ENCODE measurements at regions not wholly inside any gene's neighbourhood (a gene's known extent, or its start where the extent isn't known, plus 50 kb on each side); places are given as distances from the start of the nearest gene placed in this dataset.

DNA sequence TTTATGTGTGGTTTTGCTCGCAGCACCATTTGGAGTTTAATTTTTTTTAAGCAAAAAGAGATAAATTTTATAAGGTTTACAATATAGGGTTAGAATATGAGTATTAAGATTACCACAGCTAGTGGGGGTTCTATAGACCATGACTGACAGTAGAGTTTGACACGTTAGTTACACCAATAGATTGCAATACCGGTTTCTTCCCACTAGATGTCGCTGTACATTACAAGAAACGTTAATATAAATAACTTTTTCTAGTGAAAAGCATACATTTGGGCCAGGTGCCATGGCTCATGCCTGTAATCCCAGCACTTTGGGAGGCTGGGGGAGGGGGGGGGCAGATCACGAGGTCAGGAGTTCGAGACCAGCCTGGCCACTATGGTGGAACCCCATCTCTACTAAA lies 433.6 kb downstream of the MAGEB5 start:
- WGBS (ENCODE audit: missing lambda C conversion rate): 10% methylated on average over 7 of the region's 7 CpGs
- H3K9me3 ChIP-seq: no peaks in the 10 kb centered on the region
- H3K4me2 ChIP-seq: no peak overlapping the region
- peak; percentile 1 to 35 for DNase-seq (ENCODE audit: low read depth in 1 of 2, low spot score in 1 of 2)
- ChIA-PET CTCF (interaction anchor here (0.9 kb wide), 1 partner anchor 538 kb away, joined by 3 read pairs; no protein-coding TSS in a partner anchor), POLR2A (no interaction called here)
- TF ChIP-seq, protein P1, sequence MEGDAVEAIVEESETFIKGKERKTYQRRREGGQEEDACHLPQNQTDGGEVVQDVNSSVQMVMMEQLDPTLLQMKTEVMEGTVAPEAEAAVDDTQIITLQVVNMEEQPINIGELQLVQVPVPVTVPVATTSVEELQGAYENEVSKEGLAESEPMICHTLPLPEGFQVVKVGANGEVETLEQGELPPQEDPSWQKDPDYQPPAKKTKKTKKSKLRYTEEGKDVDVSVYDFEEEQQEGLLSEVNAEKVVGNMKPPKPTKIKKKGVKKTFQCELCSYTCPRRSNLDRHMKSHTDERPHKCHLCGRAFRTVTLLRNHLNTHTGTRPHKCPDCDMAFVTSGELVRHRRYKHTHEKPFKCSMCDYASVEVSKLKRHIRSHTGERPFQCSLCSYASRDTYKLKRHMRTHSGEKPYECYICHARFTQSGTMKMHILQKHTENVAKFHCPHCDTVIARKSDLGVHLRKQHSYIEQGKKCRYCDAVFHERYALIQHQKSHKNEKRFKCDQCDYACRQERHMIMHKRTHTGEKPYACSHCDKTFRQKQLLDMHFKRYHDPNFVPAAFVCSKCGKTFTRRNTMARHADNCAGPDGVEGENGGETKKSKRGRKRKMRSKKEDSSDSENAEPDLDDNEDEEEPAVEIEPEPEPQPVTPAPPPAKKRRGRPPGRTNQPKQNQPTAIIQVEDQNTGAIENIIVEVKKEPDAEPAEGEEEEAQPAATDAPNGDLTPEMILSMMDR (IDR thresholded peaks at IDR 0.05): peak; percentile 37
- no peak for TF ChIP-seq MAFK (IDR thresholded peaks at IDR 0.05; ENCODE audit: partially characterized antibody)
- TF ChIP-seq JUN (IDR thresholded peaks at IDR 0.05): no peak
- TF ChIP-seq HOXB5 (CRISPR knock-in tag; IDR thresholded peaks at IDR 0.05): no peak
- no peak for TF ChIP-seq PHF8 (IDR thresholded peaks at IDR 0.05; ENCODE audit: borderline replicate concordance, low read depth)
- no peak for TF ChIP-seq HEYL (CRISPR knock-in tag; IDR thresholded peaks at IDR 0.05)
- TF ChIP-seq CEBPB (IDR thresholded peaks at IDR 0.05): no peak
- TF ChIP-seq, protein P2, sequence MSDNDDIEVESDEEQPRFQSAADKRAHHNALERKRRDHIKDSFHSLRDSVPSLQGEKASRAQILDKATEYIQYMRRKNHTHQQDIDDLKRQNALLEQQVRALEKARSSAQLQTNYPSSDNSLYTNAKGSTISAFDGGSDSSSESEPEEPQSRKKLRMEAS (IDR thresholded peaks at IDR 0.05): no peak
- TF ChIP-seq ZFP36 (IDR thresholded peaks at IDR 0.05; ENCODE audit: borderline replicate concordance, partially characterized antibody): no peak
- no peak for TF ChIP-seq POLR2A (IDR thresholded peaks at IDR 0.05; ENCODE audit: low read length)
- TF ChIP-seq CBX8 (IDR thresholded peaks at IDR 0.05): no peak
- peak in 1 of 2 experiments; percentile 7; a peak in 1 of 5 replicates for TF ChIP-seq RAD21 (conservative IDR thresholded peaks at IDR 0.05 in 1 of 2, IDR thresholded peaks at IDR 0.05 in 1 of 2)
- TF ChIP-seq KDM1A (IDR thresholded peaks at IDR 0.05; ENCODE audit: low read depth): no peak
- TF ChIP-seq HOXA7 (CRISPR knock-in tag; IDR thresholded peaks at IDR 0.05): no peak
- TF ChIP-seq, protein P3, sequence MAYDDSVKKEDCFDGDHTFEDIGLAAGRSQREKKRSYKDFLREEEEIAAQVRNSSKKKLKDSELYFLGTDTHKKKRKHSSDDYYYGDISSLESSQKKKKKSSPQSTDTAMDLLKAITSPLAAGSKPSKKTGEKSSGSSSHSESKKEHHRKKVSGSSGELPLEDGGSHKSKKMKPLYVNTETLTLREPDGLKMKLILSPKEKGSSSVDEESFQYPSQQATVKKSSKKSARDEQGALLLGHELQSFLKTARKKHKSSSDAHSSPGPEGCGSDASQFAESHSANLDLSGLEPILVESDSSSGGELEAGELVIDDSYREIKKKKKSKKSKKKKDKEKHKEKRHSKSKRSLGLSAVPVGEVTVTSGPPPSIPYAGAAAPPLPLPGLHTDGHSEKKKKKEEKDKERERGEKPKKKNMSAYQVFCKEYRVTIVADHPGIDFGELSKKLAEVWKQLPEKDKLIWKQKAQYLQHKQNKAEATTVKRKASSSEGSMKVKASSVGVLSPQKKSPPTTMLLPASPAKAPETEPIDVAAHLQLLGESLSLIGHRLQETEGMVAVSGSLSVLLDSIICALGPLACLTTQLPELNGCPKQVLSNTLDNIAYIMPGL (CRISPR knock-in tag; IDR thresholded peaks at IDR 0.05; ENCODE audit: borderline replicate concordance): no peak
- no peaks in the 10 kb centered on the region for H3K4me1 ChIP-seq
- H3K27ac ChIP-seq: no peak overlapping the region
- peak; percentile 23 for FAIRE-seq
- no peak for ATAC-seq
- H3K4me3 ChIP-seq: no peak overlapping the region

DNA sequence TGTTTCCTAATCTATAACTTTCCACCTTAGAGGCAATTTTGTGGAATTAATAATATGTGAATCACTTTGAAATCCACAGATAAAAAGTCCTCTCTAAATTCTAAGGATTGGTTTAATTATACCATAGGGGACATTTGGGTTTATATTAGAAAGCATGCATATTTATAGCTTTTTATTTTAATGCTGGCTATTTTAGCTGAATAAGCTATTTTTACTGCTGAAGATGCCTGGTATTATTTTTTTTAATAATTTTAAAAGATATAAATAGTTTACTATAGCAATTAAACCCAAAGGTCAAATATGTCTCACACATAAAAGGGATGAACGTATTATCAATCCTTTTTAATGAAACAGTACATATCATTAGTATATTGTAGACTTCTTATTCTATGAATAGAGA lies 415.4 kb downstream of the MAGEB5 start:
- Histone ChIP-seq H3K9me3 (no peaks in the 10 kb centered on the region), H3K4me3 (no peak overlapping the region), H3K27ac (no peak overlapping the region), H3K4me1 (no peaks in the 10 kb centered on the region), H3K4me2 (no peak overlapping the region)
- WGBS (ENCODE audit: missing lambda C conversion rate): 0% methylated on average over 1 of the region's 1 CpG
- no peak for FAIRE-seq
- TF ChIP-seq HDAC2 (IDR thresholded peaks at IDR 0.05) (no peak), CHD4 (IDR thresholded peaks at IDR 0.05; ENCODE audit: borderline replicate concordance) (no peak), ESRRA (IDR thresholded peaks at IDR 0.05; ENCODE audit: borderline replicate concordance, low read length) (no peak), CHD2 (IDR thresholded peaks at IDR 0.05; ENCODE audit: low read length, partially characterized antibody) (no peak), TP53 (CRISPR knock-in tag; IDR thresholded peaks at IDR 0.05) (no peak), KDM5A (IDR thresholded peaks at IDR 0.05) (no peak), HOXB5 (CRISPR knock-in tag; IDR thresholded peaks at IDR 0.05) (no peak), RAD21 (conservative IDR thresholded peaks at IDR 0.05 in 1 of 2, IDR thresholded peaks at IDR 0.05 in 1 of 2) (no peak)
- TF ChIP-seq, protein P4, sequence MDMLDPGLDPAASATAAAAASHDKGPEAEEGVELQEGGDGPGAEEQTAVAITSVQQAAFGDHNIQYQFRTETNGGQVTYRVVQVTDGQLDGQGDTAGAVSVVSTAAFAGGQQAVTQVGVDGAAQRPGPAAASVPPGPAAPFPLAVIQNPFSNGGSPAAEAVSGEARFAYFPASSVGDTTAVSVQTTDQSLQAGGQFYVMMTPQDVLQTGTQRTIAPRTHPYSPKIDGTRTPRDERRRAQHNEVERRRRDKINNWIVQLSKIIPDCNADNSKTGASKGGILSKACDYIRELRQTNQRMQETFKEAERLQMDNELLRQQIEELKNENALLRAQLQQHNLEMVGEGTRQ (IDR thresholded peaks at IDR 0.05): no peak
- TF ChIP-seq, protein P2 (IDR thresholded peaks at IDR 0.05): no peak
- TF ChIP-seq, protein P5, sequence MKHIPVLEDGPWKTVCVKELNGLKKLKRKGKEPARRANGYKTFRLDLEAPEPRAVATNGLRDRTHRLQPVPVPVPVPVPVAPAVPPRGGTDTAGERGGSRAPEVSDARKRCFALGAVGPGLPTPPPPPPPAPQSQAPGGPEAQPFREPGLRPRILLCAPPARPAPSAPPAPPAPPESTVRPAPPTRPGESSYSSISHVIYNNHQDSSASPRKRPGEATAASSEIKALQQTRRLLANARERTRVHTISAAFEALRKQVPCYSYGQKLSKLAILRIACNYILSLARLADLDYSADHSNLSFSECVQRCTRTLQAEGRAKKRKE (CRISPR knock-in tag; IDR thresholded peaks at IDR 0.05; ENCODE audit: low read depth): no peak
- TF ChIP-seq, protein P6, sequence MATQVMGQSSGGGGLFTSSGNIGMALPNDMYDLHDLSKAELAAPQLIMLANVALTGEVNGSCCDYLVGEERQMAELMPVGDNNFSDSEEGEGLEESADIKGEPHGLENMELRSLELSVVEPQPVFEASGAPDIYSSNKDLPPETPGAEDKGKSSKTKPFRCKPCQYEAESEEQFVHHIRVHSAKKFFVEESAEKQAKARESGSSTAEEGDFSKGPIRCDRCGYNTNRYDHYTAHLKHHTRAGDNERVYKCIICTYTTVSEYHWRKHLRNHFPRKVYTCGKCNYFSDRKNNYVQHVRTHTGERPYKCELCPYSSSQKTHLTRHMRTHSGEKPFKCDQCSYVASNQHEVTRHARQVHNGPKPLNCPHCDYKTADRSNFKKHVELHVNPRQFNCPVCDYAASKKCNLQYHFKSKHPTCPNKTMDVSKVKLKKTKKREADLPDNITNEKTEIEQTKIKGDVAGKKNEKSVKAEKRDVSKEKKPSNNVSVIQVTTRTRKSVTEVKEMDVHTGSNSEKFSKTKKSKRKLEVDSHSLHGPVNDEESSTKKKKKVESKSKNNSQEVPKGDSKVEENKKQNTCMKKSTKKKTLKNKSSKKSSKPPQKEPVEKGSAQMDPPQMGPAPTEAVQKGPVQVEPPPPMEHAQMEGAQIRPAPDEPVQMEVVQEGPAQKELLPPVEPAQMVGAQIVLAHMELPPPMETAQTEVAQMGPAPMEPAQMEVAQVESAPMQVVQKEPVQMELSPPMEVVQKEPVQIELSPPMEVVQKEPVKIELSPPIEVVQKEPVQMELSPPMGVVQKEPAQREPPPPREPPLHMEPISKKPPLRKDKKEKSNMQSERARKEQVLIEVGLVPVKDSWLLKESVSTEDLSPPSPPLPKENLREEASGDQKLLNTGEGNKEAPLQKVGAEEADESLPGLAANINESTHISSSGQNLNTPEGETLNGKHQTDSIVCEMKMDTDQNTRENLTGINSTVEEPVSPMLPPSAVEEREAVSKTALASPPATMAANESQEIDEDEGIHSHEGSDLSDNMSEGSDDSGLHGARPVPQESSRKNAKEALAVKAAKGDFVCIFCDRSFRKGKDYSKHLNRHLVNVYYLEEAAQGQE (IDR thresholded peaks at IDR 0.05): no peak
- ATAC-seq: no peak
- CTCF ChIA-PET: no interaction called here
- DNase-seq (ENCODE audit: low read depth in 1 of 2, low spot score in 1 of 2): no peak
- POLR2A ChIA-PET: no interaction called here

Measured in A549 (cell line).